Activated CD8-positive, alpha-beta memory T cell treated with anti-CD3 and anti-CD28 coated beads for 1 hour (primary cell): ENCODE measurements at regions not wholly inside any gene's neighbourhood (a gene's known extent, or its start where the extent isn't known, plus 50 kb on each side); places are given as distances from the start of the nearest gene placed in this dataset.
"Not testable (repeated sequence)": the region's sequence is repeated elsewhere in the genome, so short reads cannot be mapped to it uniquely, and the experiment has no call there.

Experiments used
- DNase-seq, 2 donors: peaks; one replicate each; pipeline ENCODE4 v3.0.0-alpha.2; 2020; ENCODE audit warnings: low read depth in 1 of 2; ENCODE audit errors: extremely low read depth in 1 of 2

DNA sequence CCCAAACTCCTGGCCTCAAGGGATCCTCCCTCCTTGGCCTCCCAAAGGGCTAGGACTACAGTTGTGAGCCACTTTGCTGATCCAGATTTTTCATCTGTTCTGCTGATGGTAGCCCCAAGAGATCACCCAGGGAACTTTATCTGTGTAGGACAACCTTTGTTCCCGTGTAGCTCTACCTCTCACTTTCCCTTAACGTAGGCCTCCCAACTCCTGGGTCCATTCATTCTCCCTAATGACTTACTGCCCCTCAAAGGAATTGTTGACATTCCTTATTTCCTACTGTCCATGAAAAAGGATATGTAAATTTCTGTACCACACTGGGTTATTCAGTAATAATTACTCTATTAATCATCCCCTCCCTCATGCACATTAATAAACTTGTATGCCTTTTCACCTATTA is 51.0 kb upstream of the PHF24 start:
- DNase-seq, result no peak

DNA sequence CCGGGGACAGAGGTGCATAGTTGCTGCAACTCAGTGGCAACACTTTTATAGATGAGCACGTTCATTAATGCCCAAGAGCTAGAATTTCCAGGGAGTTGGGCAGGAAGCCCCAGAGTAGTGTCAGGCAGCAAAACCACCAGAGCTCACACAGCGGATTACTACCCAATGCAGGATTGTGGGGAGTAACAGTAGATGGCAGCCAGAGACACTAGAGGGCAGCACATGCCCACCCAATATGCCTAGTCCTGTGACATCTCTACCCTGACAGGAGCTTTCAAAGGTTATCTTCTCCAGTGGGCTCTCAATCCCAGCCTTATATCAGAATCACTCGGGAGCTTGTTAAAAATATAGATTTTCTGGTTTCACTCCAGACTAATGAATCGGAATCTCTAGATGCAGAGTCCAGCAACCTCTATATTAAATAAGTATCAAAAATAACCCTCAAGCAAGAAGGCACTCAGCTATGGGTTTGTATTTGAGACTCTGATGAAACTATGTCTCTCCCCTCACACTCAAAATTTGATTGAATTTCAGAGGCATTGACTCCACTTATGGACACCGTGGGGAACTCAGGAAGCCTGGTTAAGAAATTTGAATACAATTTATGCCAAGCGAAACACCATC is 58.4 kb upstream of the PHF24 start:
- DNase-seq, result peak; percentile 53 to 61

DNA sequence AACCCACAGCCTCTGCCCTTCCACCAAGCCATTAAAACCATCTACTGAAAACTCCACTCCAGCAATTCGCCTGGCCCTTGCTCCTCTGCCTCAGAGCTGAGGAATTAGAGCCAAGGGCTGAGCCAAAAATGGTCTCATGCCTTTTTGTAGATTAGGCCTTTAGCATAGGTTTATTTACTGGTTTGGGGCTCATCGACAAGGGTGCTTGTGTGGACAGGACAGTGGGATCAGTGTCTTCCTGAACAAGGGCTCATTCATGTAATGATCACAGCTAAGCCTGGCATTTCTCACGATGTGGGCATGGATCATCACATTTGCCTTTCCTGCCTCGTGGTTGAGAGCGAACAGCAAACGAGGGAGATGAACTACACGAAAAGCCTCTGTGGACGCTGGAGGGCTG is 59.2 kb upstream of the PHF24 start:
- no peak for DNase-seq

DNA sequence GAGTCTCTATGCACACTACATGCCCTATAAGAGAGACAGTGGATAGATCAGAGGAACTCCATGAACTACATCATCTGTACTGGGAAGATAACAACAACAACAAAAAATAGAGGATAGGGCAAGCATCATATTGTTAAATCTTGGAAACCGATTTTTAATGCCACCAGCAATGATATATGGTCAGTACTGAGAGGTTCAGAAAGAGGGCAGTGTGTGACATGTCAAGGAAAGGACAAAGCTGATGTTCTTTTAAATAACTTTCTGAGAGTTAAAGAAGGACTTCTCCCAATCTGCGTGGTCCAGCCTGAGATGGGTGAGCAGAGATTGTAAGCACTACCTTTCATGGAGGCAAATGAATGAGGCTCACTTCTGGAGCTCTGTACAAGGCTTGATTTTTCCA is 62.0 kb upstream of the PHF24 start:
- DNase-seq, result no peak

DNA sequence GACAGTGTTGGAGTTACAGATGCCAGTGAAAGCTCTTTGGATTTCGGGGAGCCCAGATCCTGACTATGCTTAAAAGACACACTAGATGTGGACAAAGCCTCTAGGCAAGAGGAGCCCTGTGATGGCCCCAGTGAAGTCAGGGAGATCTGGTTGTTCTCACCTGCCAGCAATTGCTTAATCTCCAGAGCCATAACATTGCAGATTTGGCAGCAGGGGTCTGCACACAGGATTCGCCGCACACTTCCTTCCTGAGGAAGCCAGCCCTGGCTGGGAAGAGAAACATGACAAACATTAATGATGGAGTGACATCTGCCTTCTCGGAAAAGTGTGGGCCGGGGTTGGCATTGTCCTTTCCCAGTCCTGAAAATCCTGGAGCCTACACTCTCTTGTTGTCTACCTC is 65.2 kb upstream of the PHF24 start:
- DNase-seq, result no peak

DNA sequence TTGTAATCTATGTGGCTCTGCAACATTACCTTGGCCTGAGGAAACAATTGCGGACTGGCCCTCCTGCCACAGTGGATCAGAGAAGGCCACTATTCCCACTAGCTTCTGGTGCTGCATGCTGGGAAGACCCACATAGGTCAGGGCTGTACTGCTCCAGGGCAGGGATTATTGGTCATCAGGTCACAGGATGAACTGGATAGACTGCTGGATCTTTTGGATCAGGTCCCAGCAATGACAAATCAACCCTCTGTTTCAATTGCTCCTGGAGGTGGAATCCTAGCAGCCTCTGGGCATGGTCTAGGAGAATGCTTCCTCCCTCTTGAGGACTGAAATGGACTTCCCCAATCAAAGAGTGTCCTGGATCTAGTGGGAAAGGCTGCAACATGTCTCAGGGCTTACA is 66.7 kb upstream of the PHF24 start:
- DNase-seq, result no peak

DNA sequence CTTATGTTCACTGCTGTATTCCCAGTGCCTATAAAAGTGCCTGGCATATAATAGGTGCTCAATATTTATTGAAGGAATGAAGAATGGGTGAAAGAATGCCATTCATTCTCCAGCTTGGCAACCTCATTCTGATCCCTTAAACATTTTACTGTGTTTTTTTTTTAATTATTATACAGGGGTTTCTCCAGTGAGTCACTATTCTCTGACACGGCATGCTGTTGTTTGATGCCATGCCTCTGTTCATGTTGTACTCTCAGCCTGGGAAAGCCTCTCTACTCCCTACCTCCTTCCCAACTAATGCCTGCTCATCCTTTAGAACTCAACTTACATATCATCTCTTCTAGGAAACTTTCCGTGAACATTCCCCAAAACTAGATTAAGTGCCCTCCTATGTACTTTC is 70.2 kb upstream of the PHF24 start:
- no peak for DNase-seq

DNA sequence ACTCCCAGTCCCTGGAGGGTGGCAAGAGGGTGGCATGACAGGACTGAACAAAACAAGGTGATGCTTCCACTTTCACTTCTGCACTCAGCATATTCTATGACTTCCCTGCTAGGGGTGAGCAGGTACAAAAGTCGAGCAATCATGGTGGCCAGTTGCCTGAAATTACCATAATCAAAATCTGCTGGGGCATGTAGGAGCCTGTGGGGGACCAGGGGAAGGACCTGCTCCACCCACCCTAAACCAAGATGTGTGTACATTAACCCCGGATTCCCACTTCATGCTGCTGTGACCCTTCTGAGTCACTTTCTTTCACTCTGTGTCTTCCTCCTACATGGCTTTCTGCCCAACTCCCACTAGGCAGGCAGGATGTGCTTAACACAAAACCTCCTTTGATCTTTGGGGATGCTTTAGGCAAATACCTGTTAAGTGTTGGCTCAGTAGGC is 73.3 kb upstream of the PHF24 start:
- no peak for DNase-seq

DNA sequence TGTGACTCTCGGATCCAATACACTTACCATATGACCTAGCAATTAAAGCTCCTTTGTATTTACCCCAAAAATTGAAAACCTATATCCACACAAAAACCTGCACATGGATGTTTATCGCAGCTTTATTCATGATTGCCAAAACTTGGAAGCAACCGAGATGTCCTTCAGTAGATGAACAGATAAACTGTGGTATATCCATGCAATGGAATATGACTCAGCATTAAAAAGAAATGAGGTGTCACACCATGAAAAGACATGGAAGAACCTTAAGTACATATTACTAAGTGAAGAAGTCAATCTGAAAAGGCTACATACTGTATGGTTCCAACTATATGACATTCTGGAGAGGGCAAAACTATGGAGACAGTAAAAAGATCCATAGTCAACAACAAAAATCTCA is 82.0 kb upstream of the PHF24 start:
- no peak for DNase-seq

DNA sequence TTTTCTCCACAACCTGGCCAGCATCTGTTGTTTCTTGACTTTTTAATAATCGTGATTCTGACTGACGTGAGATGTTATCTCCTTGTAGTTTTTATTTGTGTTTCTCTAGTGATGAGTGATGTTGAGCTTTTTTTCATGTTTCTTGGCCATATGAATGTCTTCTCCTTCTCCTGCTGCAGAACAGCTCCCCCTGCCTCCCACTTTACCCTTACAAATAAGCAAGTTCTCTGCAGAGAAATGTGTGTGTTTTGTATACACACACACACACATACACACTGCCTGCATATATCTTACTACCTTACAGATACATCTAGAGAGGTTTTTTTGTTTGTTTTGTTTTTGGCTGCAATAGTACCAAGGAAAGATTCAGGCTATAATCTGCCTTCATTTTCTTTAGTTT is 88.7 kb upstream of the PHF24 start:
- no peak for DNase-seq

DNA sequence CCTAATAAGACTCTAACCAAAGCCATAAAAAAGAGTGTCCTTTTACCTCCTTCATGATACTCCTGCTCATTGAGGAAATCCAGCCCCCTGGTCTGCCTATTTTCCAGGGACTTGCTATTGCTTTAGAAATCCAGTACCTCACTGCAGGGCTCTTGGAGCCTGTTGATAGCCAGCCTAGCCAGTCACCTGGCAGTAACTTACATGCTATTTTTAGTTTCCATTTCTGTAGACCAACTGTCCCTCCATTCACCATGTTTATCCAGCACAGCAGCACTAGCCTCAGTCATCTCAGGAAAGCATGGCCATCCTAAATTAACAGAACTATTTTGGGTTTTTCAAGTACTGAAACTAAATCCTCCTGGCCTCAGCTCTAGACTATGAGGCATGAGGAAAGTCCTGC is 91.5 kb upstream of the PHF24 start:
- DNase-seq, result no peak

DNA sequence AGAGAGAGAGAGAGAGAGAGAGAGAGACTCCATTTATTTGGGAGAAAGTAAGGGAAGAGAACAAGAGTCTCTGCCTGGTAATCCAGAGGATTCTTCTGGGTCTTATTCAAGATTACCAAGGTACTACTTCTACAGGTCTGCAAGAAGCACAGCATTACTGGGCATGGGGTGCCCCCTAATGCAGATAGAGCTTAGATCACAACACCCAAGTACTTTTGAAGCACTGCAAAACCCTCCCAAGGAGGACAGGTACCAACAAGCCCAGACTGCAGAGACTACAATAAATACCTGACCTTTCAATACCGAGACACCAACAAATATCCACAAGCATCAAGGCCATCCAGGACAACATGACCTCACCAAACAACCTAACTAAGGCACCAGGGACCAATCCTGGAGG is 94.7 kb upstream of the PHF24 start:
- DNase-seq, result no peak

DNA sequence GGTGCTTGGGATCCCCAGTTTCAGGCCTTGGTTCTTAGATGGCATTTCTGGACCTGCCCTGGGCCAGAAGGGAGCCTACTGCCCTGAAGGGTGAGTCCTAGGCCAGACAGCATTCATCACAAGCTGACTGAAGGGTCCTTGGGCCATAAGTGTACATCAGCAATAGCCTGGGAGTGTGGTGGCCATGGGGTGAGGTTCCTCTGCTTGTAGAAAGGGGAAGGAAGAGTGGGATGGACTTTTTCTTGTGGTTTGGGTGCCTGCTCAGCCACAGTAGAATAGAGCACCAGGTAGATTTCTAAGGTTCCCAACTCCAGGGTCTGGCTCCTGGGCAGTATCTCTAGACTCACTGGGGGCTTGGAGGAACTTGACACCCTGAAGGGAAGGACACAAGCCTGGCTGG is 95.2 kb upstream of the PHF24 start:
- DNase-seq, result no peak

DNA sequence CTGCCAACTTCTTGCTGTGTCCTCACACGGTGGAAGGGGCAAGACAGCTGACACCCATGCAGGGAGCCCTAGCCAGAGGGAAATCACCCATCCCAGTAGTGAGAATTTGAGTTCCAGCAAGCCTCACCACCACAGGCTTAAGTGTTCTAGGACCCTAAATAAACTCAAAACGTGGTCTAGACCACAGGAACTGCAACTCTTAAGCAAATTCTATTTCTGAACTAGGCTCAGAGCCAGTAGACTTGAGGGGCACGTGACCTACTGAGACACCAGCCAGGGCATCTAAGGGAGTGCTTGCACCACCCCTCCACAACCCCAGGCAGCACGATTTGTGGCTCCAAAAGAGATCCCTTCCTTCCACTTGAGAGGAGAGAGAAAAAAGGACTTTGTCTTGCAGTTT is 96.0 kb upstream of the PHF24 start:
- no peak for DNase-seq

DNA sequence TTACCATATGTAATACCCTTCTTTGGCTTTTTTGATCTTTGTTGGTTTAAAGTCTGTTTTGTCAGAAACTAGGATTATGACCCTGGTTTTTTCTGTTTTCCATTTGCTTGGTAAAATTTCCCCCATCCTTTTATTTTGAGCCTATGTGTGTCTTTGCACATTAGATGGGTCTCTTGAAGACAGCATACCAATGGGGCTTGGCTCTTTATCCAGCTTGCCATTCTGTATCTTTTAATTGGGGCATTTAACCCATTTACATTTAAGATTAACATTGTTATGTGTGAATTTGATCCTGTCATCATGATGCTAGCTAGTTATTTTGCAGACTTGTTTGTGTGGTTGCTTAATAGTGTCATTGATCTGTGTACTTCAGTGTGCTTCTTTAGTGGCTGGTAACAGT is 103.1 kb upstream of the PHF24 start:
- not testable (repeated sequence) for DNase-seq

DNA sequence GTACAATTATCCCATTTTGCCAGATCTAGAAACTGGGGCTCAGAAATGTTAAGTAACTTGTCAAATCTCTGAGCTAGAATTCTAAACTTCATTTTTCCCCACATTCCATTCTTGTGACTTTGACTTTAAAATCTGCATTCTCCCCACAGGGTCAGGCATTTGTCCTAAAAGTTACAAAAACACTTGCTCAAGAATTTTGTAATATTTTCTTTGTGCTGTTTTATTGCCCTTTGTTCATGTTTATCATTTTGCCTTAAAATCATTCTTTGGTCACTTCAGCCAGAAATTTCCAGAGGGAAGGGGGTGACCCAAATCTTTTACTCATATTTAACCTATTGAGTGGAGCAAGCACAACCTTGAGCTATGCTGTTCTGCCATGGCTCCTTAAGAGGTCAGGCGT is 120.1 kb upstream of the CCL21 start:
- no peak for DNase-seq

DNA sequence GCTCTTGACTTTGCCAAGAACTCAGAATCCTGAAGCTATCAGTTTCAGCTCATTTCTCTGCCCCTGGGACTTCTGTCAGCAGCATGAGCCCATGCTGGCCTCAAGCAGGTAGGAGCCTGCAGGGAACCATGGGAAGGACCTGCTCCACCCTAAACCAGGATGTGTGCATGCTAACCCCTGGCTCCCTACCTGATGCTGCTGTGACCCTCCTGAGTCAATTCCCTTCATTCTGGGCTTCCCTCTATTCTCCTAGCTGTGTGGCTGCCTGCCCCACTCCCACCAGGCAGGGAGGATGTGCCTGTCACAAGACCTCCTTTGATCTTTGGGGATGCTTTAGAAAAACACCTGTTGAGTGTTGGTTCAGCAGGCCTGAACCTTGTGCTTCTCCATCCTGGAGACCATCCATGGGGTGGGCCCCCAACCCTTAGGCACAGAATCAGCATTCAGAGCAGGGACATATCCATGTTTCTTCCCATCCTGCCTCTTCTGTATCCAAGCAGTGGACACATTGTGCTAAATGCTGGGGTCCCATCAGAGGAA is 117.1 kb upstream of the CCL21 start:
- DNase-seq, result no peak

DNA sequence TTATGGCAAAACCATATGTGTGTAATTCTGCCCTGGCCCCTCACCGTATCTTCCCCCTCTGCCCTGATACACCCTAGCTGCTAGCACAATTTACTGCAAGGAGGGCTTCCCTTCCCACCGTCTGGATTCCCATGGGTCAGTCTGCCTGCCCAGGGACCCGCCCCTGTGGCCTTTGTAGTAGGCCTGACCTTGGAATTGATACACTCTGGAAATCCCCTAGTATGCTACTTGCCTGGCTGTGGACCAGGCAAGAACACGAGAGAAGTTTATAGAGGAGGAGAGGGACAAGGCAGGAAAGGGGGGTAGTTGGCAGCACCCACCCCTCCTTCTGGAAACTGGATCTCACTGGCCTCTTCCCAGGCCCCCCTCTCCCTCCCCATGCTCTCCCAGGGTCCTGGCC is 115.8 kb upstream of the CCL21 start:
- no peak for DNase-seq

DNA sequence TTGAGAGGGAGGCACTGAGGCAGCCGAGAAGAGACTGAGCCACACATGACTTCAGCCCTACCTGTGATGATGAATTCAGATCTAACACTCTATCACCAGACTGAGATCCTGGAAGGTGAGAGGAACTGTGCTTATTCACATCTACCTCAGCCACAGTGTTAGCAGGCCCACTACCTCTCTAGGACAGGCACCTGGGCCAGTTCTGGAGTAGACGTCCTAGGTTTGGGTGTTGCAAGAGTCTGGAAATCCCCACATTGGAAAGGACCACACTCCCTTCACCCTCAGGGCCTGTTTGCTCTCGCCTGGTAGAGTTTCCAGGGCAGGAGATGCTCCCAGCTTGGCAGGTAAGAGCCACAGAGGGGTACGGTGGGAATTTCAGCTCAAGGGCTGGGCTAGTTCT is 113.8 kb upstream of the CCL21 start:
- no peak for DNase-seq

DNA sequence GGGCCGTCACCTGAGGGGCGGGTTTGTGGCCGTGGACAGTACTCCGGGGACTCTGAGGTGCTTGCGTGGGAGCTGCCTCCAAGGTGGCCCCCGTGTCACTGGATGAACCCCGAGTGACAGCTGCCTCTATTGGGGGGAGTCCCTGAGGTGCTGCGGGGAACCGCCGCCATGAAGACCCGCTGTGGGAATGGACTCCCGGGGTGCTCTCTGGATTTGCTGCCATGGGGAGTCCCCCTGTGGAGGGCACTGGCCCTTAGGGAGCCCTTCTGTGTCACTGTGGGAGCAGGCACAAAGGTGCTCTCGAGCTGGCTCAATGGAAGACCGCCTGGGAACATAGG is 100.2 kb upstream of the CCL21 start:
- DNase-seq, result no peak

DNA sequence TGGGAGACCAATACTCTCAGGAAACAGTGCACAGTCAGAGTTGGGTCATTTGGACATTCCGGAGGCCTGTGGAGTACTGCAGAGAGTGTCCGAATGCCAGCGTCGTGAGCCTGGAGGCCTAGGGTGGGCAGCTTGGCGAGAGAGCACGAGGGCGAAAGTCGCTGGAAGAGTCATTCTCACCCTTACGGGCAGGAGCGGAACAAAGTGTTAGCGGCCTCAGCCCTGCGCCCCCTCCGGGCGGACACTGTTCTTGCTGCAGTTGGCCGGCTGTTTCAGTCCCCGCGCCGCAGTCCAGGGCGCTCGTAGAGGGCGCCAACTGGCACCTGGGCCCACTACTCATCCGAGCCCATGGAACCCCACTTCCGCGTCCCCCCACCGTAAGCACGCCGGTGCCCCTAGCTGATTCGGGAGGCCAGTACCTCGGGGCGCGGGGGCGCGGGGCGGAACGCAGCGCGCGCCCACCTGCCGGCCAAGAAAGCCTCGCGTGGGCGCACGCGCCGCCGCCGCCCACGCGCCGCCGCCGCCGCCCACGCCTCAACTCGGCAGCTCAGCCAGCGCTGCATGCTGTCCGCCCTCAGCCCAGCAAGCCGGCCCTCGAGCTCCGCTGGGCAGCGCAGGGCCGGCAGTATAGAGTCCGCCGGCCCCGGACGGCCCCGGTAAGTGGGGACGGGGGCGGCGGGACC is 99.7 kb upstream of the CCL21 start:
- no peak for DNase-seq

DNA sequence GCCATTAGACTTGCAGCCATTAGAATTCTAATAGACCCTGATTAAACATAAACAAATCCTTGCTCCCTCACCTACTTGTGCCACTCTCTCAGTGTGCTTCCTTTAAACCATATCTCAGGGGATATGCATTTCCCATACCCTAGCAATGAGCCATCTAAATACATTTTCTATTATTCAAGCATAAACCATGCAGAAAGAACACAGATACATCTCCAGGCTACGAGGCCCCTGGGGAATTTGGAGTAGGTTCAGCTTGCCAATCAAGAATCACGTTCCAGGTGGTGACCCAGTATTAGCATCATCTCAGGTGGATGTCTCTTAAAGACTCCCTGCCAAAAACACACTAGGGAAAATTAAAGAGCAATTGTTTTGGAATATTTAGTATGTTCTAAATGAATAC is 93.0 kb upstream of the CCL21 start:
- no peak for DNase-seq

DNA sequence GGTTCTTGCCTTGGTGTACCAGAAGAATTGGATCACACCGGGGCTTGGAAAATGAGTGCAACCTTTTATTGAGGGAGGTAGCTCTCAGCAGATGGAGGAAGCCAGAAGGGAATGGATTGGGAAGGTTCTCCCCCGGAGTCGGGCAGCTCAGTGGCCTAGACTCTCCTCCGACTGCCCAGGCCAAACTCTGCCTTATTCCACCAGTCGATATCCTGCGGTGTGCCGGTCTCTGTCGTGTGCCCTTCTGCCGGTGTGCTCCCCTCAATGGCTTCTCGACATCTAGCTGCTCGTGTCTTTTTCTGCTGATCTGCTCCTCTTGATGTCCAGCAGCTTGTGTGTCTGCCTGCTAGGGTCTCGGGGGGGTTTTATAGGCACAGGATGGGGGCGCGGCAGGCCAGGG is 87.4 kb upstream of the CCL21 start:
- no peak for DNase-seq
